HG03432 (cell line): ENCODE measurements at regions not wholly inside any gene's neighbourhood (a gene's known extent, or its start where the extent isn't known, plus 50 kb on each side); places are given as distances from the start of the nearest gene placed in this dataset.
"Not testable (repeated sequence)": the region's sequence is repeated elsewhere in the genome, so short reads cannot be mapped to it uniquely, and the experiment has no call there.

ENCODE experiments used
- ATAC-seq: cut with Tn5 transposase; IDR thresholded peaks from one replicate; pipeline ENCODE4 v1.9.1; 2021; ENCODE audit warnings: mild to moderate bottlenecking, moderate library complexity; ENCODE audit not compliant: unreplicated experiment

DNA sequence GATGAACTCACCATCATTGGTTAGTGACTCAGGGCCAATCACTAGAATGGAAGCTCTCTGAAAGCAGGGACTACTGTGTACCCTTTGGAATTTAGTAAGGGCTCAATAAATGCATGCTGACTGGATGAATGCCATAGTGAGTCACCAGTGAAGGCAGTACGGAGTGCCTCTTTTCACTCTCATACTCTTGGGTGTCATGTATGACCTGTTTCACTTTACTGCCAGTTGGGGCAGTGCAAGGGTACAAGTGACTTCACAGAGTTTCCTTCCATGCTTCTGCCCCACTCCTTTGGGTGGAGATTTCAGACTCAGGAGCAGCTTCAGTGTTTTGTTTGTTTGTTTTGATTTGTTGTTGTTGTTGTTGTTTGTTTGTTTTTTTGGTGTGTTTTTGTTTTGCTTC lies 57.7 kb downstream of the SOX3 start:
- no peak for ATAC-seq

DNA sequence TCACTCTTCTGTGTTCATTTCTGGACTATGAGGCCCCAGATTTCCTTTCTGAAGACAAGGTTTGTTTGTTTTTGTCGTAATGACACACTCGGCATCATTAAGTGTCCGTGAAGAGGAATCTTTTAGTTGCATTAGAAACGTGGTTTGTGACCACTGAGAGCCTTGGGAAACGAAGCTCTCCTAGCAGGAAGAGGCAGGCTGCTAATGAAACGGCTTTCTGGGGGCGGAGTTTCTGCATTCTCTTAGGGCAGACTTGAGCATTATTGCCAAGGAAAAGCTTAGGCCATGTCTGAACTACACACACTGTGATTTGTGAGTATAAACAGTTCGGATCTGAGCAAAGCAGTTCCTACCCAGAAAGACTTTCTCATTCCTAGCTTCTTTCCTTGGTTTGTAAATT lies 64.0 kb downstream of the SOX3 start:
- ATAC-seq = no peak

DNA sequence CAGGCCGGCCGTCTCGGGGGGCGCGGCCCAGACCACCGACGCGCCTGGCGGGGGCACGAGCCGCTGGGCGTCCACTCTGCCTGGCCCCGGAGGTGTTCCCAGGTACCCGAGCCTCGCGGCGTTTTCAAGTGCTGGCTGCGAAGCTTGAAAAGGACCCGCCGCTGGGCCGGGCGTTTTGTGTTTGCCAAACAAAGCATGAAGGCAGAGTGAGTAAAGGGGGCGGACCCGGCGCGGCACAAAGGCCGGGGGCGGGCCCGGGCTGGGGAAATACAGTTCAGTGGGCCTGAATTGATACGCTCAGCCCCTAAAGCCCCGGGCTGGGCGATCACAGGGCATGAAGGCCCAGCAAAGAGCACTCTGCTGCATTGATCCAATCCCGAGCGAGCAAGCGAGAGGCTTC lies 65.4 kb downstream of the SOX3 start:
- no peak for ATAC-seq

DNA sequence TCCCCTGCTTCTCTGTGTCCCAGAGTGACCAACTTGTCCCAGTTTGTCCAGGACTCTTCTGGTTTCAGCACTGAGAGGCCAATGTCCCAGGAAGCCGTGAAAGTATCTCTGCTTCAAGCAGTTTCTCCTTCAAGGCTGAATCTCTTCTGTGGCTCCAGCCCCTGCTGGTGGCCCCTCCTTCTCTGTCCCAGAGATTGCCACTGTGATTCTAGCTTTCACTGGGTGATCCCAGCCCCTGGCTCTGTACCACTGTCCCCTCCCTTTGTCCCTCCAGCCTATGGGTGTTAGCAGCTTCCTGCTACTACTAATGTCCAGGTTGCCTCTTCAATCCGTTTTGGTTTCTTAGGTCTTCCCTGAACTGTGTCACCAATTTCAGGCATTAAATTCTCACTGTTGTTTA lies 70.5 kb downstream of the SOX3 start:
- ATAC-seq = no peak

DNA sequence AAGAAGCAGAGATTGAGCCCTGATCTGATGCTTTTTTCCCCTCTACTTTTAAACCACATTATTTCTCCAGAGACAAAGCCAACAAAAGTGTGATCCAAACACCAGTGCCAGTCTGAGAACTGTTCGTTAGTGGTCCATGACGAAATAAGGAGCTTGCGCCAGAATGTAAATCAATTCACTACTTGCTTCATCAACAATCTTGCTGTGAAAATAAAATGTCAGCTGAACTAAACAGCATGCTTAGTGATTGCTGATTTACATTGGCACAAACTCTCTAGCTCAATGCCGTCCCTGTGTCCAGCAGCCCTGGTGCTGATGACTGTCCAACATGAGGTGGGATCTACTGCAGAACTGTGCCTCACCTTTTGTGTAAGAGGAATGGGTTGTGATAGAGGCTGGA lies 71.3 kb downstream of the SOX3 start:
- ATAC-seq = no peak

DNA sequence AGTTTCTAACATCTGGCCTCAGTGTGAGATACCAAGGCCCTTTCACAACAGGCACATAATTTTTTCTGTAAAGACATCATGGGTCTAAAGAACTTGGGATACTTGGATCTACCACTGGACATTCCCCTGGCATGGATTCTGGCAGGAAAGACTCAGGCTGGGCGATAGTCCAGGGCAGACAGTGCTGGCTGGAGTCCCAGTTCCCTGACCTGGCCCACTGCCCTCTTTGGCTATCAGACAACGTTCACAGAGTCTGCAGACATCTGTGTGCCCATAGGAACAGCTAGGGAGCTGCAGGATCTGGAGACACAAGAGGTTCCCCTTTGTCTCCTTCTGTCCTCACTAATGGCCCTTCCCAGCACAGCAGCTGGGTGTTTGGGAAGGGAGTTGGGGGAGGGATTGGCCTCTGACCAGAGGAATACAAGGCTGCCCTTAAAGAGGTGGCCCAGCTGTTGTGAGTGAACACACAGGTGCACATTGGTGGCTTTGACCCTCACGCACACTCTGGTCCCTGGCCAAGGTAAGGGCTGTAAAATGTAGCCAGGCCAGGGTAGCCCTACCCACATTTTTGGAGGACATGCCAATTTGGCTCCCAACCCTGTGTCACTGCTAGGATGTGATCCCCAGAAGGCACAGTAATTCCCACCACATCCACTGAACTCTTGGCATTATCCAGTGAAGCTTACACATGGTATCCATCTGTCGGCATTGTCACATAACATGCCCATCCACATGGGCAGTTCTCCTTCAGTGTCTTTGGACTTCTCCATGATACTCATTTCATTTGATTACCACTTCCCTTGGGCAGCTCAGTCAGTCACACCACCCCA lies 72.3 kb downstream of the SOX3 start:
- no peak for ATAC-seq

DNA sequence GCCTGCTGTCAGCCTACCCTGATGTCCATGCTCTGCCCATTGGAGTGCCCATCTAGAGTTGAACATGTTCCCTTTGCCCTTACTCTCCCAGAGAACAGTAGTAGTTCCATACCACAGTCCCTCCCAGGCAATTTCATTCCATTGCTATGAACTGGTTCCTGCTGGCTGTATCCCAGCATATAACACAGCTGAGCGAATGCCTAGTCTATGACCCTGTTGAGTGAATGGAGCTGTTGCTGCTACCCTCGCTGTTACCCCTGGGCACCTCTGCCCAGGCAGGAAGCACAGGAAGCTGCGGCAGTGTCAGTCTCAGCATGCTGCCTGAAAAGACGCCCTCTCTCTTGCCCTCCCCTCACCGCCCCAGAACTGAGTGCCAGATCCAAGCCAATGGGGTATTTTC lies 73.3 kb downstream of the SOX3 start:
- ATAC-seq = no peak

DNA sequence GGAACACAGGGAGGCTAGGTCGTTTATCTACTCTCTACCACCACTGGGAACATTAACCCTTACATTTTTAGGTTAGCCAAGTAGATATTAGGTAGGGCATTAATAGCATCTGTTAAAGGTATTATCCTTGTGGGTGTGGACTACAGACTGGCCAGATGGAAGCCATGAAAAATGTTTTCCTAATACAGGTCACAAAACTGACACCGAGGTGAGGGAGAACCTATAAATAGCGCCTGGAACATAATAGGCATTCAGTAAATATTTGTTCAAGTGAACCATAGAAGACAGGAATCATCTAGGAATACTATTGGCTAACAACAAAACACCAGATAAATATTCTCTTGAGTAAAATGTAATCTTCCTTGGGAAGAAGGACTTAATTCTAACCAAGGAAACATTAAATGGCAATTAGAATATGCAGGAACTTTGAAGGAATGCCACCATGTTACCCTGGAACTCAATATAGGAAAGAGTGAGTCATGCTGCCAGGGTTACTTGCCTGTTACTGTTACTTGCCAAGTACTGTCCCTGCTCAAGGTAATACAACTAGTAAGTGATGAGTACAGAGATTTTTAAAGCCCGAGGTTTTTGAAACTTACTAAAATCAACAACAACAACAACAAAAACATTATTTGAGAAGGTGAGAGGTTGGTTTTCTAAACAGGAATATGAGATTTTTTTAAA lies 79.0 kb downstream of the SOX3 start:
- ATAC-seq = no peak

DNA sequence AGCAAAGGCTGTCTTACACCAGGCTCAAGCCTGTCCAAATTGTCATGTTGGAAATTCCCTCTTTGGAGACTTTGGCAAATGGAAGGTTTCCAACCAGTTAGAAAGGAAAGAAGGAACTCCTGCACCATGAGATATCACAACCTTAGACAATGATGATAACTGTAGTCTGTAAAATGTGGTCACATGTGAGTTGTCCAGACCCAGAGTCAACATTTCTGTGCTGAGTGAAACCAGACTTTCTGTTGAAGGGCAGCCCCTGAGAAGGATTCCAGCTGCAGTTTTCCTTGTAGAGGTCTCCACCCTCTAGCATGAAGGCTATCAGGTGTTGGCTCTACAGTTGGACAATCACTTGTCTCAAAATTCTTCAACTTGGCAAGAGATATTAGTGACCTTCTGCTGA lies 82.4 kb downstream of the SOX3 start:
- ATAC-seq = no peak

DNA sequence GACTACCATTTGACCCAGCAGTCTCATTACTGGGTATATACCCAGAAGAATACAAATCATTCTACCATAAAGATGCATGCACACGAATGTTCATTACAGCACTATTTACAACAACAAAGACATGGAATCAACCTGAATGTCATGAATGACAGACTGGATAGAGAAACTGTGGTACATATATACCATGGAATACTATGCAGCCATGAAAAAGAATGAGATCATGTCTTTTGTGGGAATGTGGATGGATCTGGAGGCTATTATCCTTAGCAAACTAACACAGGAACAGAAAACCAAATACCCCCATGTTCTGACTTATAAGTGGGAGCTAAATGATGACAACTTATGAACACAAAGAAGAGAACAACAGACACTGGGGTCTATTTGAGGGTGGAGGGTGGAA lies 102.7 kb downstream of the SOX3 start:
- not testable (repeated sequence) for ATAC-seq

DNA sequence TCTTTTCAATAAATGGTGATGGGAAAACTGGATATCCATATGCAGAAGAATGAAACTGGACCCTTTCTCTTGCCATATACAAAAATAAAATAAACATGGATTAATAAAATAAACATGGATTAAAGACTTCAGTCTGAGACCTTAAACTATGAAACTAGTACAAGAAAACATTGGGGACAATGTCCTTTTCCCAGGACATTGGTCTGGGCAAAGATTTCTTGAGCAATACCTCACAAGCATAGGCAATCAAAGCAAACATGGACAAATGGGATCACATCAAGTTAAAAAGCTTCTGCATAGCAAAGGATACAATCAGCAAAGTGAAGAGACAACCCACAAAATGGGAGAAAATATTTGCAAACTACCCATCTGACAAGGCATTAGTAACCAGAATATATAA lies 108.5 kb downstream of the SOX3 start:
- not testable (repeated sequence) for ATAC-seq

DNA sequence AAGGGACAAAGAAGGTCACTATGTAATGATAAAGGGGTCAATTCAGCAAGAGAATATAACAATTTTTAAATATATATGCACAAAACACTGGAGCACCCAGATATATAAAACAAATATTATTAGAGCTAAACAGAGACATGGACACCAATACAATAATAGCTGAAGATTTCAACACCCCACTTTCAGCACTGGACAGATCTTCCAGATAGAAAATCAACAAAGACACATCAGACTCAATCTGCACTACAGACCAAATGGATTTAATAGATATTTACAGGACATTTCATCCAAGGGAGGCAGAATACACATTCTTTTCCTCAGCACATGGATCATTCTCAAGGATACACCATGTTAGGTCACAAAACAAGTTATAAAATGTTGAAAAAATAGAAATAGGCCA lies 111.4 kb downstream of the SOX3 start:
- ATAC-seq = no peak

DNA sequence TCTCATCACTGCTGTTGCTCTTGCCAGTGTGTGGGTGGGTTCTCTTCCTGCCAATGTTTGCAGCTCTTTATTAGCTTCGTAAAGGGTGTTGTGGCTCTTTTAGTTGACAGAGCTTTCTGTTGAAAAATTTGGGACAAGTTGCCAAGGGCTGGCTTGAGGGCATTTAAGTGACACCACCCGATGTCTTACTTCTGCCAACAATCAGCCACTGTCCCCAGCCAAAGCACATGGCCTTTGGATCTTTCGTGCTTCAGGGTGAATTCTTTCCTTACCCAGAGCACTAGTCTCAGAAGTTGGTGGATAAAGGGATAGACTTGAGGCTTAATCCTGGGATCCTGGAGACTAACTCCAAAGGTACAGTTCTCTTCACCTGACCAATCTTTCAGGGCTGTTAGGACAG lies 113.6 kb downstream of the SOX3 start:
- ATAC-seq = no peak

DNA sequence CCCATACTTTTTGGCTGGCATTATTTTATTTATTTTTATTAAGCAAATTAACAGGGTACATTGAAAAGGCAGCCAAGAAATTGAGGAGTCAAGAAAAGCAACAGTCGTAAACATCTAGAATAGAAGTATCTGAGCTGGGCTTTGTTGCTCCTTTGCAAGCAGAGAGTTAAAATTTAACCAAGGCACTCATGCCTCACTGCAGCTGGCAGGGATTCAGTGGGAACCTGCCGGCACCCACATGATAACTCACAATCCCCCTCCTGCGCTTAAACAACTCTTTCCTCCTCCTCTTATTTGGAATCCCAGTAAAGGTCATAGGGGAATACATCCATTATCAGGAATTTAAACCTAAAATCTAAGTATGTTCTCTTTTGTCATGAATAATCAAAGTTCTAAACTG lies 115.5 kb downstream of the SOX3 start:
- no peak for ATAC-seq

DNA sequence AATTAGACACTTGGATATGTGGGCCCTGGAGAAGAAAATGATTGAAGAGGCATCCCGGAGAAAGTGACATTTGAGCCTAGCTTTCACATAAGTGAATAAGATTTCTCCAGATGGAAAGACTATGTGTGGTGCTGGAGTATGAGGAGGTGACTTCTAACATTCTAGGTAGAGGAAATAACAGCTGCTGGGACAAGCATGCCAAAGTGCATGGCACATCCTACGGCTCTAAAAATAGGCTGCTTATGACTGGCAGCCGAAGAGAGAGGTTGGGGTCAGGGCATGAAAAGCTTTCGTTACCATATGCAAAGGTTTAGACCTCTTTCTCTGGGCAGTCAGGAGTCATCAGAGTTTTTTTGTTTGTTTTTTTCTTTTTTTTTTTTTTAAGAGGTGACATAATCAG lies 142.0 kb downstream of the SOX3 start:
- ATAC-seq = no peak

DNA sequence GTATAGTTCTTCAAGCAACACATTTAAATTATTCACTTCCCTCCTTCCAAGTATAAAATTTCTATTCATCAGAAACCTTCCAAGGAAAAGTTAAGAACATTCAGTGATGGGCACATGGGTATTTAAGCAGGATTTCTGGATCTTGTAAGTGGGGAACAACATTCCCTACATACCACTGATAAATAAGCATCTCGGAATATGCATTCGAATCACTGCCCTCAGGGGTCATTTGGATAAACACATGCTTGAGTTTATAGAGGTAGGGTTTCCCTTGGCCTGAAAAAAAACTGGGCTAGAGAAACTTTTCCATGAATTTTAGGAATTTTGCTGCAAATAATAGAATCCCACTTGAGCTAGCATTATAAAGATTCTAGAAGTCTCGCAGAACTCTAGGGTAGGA lies 143.9 kb downstream of the SOX3 start:
- no peak for ATAC-seq

DNA sequence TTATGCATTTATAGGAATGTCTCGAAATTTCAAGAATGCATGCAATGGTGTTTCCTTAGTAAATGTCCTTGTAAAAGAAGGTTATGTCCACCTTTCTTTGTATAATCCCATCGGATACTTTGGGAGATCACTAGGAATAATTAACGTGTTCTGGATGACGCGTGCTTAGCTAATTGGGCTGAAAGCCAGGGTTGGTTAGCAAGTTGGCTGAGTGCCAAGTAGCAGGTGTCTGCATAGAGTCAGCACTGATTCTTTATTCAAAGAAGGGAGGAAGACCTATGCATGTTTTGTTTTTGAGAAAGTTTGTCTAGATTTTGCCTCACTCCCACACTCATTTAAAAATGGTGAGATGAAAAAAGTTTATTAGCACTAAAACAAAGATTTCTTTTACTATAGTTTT lies 144.6 kb downstream of the SOX3 start:
- no peak for ATAC-seq

DNA sequence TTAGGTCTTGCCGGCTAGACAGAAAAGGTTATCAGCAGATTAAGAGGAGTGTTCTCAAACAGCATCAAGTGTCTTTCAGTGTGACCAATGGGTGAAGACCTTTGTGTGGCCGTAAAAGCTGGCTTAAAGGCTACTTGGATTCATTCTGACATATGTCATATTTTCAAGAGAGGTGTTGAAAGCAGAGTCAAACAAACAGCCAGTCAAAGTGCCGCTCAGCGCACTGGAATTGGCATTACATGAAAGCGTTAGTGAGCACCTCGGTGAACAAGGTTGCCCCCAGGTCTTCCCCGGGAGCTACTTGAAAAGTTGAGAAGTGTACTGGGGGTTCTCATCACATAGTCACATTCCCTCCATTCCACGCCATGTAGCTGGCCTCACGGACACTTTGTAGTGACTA lies 148.9 kb downstream of the SOX3 start:
- ATAC-seq = no peak

DNA sequence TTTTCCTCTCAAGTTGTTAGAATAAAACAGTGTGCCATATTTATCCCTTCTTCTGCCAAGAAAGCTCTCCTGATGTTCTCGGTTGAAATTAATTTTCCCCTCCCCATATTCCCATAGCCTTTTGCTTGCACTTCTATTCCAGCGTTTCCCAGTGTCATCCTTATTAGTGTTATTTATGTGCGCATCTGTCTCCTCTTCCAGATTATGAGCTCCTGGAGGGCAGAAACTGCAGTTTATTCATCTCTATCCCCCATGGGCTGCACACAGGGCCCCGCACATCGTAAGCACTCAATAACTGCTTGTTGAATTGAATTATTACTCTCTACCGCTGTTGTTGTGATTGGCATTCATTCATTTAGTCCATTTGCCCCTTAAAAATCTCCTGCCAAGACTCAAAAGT lies 149.4 kb downstream of the SOX3 start:
- no peak for ATAC-seq

DNA sequence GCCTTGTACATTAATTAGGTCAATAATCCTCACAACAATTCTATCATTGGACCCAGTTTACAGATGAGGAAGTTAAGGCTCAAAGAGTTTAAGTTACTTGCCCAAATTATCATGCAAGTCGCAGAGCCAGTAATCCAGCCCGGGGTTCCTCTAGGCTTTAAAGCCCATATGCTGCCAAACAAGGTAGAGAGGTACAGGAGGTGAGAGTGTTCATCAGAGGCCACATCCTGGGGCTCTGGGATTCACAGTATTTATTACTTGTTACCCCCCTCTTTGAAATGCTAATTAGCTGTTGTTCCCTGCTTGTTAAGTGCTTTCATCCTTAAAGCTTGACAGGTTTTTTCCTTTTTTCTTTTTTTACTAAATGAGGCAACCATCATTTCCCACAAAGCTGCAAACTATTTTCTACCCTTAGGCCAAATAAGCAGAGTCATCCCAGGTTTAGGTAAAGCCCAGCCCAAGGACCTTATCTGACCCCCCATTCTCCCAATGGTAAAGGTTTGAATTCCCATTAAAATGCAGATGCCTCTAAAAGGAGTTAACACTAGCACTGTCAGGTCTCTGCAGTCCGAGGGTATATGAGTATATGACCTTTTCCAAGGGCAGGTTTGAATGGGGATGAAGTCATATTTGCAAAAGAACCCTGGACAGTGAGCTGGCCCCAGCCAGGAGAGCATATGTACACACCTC lies 150.3 kb downstream of the SOX3 start:
- no peak for ATAC-seq

DNA sequence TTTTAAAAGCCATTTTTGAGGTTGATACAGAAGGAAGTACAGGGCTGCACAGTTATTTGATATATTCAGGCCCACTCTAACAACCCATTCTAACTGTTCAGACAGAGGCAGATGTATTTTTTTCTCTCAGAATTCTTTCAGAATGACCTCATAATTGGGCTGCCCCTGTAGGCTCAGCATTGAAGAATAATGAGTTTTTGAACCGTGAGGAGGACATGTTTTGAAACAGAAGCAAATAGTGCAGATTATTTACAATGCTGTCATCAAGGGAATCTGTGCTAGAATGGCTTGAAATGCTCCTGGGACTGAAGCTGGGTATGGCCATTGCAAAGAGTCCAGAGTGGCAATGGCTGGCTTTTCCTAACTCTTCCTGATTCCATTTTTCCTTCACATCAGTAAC lies 158.1 kb downstream of the SOX3 start:
- ATAC-seq = no peak

DNA sequence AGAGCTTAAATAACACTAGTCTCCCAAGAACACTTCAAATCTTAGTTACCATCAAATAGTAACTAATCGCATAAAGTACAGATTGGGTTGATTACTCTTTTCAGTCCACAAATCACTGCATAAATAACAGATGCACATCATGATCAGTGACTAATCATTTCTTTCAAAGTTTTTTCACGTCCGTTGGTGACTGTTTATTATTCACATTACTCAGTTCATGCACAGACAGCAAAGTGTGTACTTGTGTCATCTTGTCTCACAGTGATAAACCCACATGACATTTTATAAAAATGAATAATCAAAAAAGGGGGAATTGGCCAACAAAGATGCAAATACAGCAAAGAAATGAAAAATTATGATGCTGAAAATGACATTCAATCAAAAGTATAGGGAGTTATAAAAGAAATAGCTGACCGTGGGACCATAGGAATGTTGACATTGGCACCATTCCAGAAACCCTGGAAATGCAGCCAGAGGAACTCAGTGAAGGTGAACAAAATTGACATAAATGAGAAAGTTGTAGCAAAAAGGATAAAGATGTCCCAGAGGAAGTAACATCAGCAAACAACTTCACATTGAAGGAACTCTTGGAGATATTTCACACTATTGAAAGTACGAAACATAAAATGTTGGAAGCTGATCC lies 161.5 kb downstream of the SOX3 start:
- no peak for ATAC-seq
